DMS53 treated with DMSO at 0.1 percent for 48 hours (cell line): ENCODE measurements at regions not wholly inside any gene's neighbourhood (a gene's known extent, or its start where the extent isn't known, plus 50 kb on each side); places are given as distances from the start of the nearest gene placed in this dataset.

Source experiments
- DNase-seq: peaks from one replicate; lab custom pipeline; 2025; ENCODE audit not compliant: unreplicated experiment; lab: John Stamatoyannopoulos, UW

DNA sequence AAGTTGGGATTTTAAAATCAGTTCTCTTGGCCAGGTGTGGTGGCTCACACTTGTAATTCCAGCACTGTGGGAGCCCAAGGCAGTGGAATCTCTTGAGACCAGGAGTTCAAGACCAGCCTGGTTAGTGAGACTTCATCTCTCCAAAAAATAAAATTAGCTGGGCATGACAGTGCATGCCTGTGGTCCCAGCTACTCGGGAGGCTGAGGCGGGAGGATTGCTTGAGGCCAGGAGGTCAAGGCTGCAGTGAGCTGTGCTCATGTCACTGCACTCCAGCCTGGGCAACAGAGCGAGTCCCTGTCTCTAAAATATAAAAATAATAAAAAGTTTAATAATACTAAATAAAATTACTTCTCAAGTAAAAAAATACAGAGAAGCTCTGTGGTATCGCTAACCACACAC, 77.5 kb downstream of the FOXA2 start:
- no peak for DNase-seq

DNA sequence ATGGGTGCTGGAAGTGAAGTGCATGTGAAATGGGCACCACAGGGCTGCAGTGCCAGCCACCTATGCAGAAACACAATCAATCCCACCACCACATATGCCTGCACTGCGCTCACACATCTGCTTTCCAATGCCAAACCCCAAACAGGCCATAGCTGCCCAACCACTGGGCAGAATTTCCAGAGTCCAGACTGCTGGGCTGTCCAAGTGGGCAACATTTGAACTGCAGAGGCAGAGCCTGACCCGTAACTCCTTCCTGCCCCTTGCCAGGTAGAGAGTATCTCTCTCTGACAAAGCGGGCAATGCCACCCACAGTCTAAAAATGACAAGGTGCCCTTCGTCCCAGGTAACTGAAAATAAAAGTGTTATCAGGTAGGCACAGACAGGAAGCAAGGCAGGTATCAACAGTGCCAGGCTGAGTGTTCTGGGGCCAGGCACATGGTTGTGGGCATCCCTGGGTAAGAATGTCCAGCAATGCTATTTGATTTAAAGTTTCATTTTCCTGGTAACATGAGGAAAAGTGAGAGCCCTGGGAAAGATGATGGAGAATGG, 79.5 kb downstream of the FOXA2 start:
- no peak for DNase-seq

- no peak for DNase-seq
Observed at GRCh38 chr20:22503577-22503976, 80.8 kb downstream of the FOXA2 start.

GRCh38 chr20:22502731-22503191, 81.6 kb downstream of the FOXA2 start:
- no peak for DNase-seq

GRCh38 chr20:22501566-22502344, 82.6 kb downstream of the FOXA2 start:
- DNase-seq, result no peak

- DNase-seq, result no peak
Observed at GRCh38 chr20:22501034-22501433, 83.3 kb downstream of the FOXA2 start.

DNA sequence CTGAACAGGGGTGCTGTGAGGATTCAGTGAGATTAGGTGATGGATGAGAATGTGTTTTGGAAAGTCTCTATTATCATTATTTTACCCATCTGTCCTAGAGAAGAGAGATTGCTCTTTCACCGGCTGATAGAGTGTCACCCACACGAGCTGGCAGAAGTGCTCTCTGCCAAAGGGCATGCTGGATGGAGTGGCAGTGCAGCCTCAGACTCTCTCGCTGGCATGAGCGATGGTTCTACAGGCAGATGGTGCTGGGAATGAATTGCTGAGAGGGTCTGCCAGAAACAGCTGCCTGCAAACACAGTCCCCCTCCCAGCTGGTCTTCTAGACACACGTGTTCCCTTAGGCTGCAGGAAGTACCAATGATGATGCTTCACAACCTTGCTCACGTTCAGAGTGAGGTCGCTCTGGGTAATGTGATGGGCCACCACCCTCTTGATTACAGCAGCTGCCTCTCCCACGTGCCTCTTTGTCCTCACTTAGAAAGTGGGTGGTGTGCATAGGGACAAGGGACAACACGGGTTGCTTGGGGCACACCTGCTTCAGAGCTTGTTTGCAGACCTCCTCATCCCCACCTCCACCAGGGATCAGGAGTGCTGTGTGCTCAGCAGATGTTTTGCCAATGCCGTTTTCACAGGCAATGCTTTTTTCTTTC, 84.7 kb downstream of the FOXA2 start:
- DNase-seq, result peak; percentile 95

DNA sequence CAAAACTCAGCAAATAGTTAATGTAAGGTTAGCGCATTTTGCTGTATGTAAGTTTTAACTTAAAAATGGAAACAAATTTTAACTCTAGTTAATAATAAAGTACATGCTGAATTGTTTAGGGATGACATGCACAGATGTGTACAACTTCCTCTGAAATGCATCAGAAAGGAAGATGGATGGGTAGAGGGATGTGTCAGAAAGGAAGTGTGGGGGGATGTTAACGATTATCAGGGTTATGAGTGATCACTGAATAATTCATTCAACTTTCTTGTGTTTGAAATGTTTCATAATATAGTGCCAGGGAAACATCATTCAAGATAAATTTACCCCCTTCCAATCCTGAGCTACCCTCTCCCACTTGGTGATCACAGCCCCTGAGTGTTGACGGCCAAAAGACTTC, 87.6 kb downstream of the FOXA2 start:
- no peak for DNase-seq

- DNase-seq, result no peak
Observed at GRCh38 chr20:22495789-22496188, 88.6 kb downstream of the FOXA2 start.

- no peak for DNase-seq
Observed at GRCh38 chr20:22495172-22495571, 89.2 kb downstream of the FOXA2 start.

- peak; percentile 13 for DNase-seq
Observed at GRCh38 chr20:22492497-22492896, 91.9 kb downstream of the FOXA2 start.

DNA sequence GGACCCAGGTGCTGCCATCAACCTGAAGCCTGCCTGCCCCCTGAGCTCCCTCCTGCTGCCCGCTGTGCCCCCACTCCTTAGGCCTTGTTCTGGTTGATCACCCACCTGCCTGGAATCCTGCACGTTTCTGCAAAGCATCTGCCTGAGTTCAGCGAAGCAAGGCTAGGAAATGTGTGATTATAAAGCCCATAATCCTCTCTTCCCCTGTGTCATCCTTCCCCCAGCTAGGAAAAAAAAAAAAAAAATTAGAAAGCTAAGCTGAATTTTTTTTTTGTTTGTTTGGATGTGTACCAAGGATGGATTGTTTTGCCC, 93.2 kb downstream of the FOXA2 start:
- no peak for DNase-seq

- peak; percentile 98 for DNase-seq
Observed at GRCh38 chr20:22490287-22491193, 93.8 kb downstream of the FOXA2 start.

DNA sequence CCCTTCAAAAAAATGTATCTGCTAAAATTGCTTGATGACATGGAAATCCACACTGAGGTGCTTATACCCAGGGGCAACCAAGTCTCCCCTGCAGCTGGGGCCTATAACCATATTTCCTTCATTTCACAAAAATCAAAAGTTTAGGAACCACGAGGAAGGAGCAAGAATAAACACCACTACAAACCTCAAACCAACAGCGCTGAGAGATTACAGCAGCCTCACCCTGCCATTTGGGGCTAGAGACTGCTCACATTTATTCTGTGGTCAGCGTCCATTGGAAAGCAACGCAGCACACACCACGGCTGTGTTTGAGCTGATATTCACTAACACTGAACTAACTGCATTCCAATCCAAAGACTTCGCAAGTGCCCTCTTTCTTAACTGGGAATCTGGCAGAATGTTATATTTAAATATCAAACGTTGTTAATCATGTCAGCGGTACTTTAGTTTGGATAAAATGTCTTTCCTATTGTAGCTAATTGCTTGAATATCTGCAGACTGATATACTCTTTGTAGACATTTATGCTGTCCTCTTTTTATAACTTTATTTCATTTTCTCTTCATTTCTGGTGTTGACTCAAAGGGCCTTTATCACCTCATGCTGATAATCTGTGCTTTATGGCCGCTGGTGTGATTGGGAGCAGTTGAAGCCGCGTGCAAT, 94.6 kb downstream of the FOXA2 start:
- peak; percentile 42 for DNase-seq

GRCh38 chr20:22480336-22480735, 104.0 kb downstream of the FOXA2 start:
- DNase-seq, result no peak

DNA sequence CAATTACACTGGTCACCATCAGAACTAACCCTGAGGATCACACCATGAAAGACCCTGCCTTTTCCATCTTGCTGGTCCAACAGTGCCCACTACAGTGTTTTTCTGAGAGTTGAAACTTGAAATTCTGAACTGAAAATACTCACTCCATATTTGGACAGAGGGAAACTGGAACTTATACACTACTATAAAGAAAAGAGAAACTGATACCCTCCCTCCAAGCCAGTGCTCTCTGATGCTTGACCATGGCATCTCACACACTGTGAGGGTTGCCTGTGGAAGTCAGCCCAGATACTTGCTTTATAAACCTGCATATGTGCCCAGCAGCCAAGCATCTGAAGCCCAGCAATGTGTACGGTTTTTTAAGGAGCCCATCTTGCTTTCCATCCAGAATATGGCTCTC, 108.7 kb downstream of the FOXA2 start:
- DNase-seq, result no peak

- no peak for DNase-seq
Observed at GRCh38 chr20:22474224-22474623, 110.1 kb downstream of the FOXA2 start.

GRCh38 chr20:22473293-22473692, 111.1 kb downstream of the FOXA2 start:
- DNase-seq, result no peak

DNA sequence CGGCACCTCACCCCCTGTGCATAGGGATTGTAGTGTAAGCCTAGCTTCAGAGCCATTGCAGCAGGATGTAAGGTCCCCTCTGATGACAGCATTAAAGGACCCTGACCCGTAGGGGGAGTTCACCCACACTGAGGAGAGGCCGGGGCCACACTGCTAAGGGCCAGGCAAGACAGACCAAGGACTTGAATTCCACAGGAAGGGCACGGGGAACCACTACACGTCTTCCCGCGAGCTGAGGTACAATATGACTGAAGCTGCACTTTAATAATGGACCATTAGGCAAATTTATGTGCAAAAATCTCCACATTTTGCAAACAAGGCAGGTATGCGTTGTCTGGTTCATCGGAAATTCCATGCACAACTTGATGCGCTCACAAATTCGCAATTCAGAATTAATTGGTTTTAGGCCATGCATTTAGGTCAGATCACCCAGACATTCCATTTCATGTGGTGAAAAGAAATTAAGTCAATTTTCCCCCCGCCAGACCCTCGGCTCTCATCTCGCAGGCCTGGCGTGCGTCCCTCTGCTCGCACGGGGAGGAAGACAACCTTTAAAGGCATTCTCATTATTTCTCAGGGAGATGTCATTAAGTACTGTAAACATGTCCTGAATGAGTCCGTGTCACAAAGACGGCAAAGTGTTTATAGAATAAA, 111.8 kb downstream of the FOXA2 start:
- DNase-seq, result no peak

GRCh38 chr20:22471156-22471836, 113.1 kb downstream of the FOXA2 start:
- peak; percentile 79 for DNase-seq
